Daoy (cell line): ENCODE measurements at regions not wholly inside any gene's neighbourhood (a gene's known extent, or its start where the extent isn't known, plus 50 kb on each side); places are given as distances from the start of the nearest gene placed in this dataset.
"Not testable (repeated sequence)": the region's sequence is repeated elsewhere in the genome, so short reads cannot be mapped to it uniquely, and the experiment has no call there.

Experiments
- DNase-seq: peaks from one replicate; pipeline ENCODE4 v3.0.0-alpha.2; 2015; ENCODE audit warnings: low read depth

DNA sequence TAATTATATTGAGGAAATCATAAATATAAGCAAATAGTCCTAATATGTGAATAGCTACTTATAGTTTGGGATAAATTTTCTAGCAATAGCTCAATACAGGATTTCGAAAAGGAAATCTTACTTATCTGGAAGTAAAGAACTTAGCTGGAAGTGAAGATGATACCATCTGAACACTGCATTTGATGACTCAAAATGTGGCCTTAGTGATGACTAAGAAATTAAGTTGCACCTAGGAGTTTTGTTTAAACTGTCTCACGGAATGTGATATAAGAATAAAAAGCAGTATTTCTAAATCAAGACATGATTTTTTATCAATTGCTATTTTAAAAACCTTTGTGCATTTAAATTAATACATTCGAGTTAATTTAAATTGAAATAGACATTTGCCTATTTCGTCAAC lies 91.2 kb downstream of the EOMES start:
- peak; percentile 22 for DNase-seq

DNA sequence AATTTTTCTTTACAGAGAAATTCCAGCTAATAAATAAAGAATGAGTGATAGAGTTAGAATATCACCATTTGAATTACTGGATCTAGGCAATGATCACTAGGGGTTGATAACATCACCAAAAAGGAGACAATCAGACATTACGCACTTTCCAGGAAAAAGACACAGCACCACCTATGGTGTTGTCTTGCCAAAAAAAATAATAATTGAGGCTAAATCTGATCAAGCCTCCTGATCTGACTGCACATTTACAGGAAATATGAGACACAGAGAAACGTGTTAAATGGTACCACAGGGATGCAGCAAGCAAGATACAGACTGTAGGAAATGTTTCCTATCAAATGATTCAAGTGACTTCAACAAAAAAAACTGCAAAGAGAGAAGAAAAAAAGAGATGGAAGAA lies 92.8 kb downstream of the EOMES start:
- DNase-seq = no peak

DNA sequence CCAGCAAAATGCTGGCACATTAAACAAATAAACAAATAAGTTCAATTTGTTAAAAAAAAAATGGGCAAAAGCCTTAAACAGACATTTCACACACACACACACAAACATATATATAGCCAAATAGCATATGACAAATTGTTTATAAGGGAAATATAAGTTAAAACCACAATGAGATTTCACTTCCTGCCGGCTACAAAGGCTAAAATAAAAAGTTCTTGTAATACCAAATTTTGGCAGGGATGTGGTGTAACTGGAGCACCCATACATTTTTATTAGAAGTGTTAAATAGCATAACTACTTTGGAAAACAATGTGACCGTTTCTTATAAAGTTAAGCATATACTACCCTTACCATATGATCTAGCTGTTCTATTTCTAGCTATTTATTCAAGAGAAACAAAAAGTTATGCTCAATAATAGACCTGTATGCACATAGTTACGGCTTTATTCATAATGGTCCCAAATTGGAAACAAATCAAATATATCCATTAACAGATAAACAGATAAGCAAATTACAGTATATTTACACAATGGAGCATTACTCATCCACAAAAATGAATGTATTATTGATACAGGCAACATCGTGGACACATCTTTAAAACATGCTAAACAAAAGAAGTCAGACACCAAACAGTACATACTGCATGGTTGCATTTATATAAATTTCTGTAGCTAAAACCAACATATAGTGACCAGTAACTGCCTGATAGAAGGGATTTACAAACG lies 93.9 kb downstream of the EOMES start:
- DNase-seq = no peak

DNA sequence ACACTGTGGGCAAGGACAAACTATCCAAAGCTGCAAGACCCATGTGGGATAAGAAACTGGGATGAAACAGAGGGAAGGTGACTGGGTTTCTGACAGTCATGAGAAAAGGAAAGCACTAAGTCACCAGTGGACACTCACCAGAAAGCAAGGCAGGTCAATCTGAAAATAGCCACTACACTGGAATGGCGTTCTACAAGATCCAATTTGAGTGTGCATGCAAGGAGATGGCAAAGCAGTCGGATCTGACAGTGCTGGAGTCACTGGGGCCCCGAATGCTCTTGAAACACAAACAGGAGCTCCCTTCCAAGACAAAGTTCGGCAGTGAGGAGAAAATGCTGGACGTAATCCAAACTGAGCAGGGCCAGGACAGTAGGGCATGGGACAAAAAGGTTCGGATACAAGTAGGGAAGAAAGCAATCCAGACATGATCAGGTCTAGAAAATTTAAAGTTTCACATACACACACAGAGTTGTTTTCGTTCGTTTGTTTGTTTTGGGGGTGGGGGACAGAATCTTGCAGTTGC lies 95.5 kb downstream of the EOMES start:
- DNase-seq = no peak

GRCh38 chr3:27625864-27626263 lies 96.3 kb downstream of the EOMES start:
- DNase-seq = peak; percentile 25

DNA sequence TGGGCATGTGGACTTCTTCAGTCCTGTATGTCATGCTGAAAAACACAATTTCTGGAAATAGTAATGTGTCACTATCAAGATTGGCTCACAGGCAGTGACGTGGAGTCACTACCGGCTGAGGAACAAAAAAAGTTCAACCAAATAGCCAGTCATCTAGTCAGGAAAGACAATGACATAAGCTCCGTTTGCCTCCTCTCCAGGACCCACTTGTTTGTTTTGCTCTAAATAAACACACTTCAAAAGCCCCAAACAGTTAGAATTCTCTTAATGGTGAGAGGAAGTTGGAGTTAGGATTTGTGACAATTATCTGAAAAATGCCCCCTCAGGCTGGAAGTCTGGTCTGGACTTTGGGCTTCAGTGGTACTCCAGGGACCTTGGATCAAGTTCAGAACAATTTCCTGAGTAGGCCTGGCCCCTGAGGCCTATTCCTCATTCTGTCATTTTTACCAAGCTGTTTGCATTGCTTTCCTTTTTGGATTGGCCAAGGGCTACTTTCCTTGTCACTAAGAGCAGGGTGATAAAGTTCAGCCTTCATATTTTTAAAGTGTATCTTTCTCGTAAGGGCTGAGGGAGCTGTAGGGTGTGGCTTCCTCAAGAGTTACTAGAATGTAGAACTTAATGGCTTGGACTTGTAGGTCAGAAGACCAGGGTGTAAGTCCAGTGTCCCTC lies 98.9 kb downstream of the EOMES start:
- DNase-seq = no peak

DNA sequence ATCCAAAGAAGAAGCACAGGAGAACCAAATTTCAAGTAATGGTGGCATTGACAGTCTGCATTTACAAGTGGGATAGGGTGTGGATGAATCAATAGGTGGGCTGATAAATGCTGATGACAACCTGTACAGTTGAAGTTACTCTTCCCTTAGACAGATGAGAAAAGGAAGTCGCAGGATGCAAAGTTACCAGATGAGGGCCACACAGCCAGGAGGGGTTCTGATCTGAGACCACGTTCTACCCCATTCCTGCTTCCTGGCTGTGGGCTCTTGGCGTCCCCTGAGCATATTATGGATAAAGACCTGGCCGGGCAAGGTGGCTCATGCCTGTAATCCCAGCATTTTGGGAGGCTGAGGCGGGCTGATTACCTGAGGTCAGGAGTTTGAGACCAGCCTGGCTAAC lies 104.6 kb downstream of the EOMES start:
- no peak for DNase-seq

- DNase-seq = no peak
Observed at GRCh38 chr3:27616031-27616430, 106.1 kb downstream of the EOMES start.

GRCh38 chr3:27615555-27615954 lies 106.6 kb downstream of the EOMES start:
- no peak for DNase-seq

GRCh38 chr3:27614592-27614991 lies 107.5 kb downstream of the EOMES start:
- no peak for DNase-seq

DNA sequence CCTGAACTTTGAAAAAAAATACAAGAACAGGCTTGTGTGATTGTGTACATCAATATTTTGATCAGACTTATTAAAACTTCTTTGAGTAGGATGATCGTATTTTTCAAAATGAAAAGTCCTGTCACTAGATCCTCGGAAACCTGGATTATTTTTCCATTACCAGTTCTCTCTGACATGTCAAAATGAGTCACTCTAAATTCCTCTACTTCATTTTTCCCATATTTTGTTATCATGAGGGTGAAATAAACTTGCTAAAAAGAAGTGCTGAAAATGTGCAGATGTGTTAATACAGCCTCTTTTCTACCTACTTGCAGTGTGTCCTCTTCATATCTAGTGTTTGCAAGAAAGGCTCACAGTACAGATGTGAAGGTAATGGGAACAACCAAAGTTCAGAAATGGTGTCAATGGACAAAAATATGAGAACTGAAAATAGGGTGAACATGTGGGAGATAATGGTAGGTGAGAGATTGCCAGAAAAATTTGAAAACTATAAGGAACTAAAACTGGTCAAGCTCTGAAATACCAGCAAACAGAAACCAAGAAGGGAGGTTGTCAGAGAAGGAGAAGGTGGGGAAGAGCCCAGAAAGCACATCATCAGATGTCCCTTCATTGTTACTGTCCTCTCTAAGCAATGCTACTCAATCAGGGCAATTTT lies 108.2 kb downstream of the EOMES start:
- no peak for DNase-seq

DNA sequence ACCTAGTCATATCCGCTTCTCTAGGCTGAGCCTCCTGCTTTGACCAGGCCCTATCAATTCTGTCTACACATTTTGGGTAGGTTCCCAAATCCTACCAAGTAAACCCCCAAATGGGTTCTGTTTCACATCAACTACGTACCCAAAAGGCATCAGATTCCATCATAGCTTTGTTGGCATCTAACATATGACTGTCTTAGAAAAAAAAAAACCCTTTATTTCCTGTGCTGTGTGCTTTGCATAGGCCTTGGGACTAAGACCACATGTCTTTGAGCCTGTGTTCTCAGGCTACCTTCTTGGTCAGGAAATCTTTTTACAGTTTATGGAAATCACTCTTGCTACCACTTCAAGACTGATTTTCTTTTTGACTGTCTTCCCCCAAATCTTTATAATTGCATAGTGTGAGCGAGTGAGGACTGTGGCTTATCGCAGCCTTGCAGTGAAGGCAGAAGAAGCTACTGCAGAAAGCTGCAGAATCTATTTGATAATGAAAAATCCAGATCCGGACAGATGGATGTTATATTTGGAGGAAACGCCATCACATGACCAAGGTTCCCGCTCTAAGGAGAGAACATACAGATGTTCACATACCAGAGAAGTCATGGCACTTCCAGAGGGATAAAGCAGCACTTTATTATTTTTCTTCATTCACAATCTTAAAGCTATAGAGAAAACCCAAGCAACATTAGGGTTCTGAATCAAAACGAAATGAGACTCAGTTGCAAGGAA lies 111.2 kb downstream of the EOMES start:
- DNase-seq = no peak

DNA sequence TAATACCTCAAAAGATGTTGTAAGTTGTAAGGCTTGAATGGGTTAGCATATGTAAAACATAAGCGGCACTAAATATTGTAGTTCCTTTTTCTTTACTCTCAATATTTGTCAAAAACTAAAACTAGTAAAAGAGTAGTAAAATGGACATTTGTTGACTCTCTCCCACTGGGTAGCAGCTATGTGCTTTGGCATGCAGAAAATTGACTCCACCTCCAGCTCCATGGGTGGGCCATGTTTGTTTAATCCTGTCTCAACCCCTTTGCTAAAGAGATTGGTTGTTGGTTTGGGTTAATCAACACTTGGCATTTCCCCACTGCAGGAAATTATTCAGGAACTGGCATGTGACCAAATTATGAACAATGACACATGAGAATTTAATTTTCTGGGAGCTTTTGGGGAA lies 114.8 kb downstream of the EOMES start:
- peak; percentile 33 for DNase-seq

DNA sequence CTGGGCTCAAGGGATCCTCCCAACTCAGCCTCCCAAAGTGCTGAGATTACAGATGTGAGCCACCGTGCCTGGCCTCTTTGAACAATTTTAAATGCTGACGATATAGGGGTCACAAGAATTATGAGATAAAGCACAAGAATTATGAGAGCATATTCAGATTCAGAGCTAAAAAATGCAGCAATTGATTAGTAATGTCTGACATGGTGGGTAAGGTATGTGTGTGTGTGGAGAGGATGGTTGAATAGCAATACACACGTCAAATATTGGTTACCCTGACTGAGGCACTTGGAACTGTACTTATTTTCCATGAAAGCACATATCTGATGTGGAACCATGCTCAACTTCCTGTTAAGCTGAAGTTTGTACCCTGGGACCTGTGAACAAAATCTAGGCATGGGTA lies 115.6 kb downstream of the EOMES start:
- no peak for DNase-seq

GRCh38 chr3:27601311-27601710 lies 117.1 kb upstream of the SLC4A7 start:
- not testable (repeated sequence) for DNase-seq

DNA sequence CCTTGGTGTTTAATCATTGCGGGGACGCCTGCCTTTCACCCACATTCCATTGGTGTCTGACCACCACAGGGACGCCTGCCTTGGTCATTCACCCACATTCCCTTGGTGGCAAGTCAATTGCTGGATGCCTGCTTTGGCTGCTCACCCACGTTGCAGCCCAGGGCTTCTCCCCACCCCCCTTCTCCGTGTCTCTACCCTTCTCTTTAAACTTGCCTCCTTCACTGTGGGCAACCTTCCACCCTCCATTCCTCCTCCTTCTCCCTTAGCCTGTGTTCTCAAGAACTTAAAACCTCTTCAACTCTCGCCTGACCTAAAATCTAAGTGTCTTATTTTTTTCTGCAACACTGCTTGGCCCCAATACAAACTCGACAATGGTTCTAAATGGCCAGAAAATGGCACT lies 115.6 kb upstream of the SLC4A7 start:
- not testable (repeated sequence) for DNase-seq

DNA sequence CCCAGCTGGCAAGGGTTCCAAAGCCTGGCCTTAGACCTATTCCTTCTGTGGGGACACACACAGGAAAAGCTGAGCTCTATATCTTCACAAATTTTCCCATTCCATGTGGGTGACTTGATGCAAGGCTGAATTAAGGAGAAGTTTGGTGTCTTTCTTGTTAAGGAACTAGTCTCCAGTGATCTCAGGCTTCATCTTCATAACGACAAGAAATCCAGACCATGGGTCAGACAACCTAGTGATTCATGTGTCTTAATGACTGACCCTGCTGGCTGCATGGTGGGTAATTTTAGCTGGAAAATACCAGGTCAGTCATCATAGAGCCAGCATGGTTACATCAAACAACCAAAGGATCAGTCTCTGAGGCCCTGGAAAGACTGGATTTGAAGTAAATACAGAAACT lies 112.7 kb upstream of the SLC4A7 start:
- DNase-seq = peak; percentile 41

DNA sequence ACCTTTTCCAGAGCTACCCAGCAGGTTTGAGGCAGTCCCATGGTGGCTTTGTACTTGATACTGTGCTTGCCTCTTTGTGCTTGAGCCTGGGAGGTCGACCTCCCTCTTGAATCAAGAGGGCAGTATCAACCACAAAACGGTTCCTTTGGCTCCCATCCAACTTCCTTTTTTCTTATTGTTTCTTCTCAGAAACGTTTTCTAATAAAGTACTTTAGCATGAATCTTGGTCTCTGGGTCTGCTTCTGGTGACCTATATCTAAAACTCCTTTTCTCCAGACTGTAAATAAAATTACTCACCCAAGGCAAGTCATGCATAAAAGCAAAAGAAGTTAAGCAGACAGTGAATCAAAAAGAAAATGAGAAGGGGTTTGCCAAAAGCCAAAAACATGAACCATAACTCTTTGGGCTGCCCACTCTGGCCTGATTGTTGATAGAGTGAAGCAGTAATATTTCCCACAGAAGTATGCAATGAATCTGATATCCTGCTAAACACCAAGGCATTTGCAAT lies 112.2 kb upstream of the SLC4A7 start:
- DNase-seq = peak; percentile 46

- no peak for DNase-seq
Observed at GRCh38 chr3:27594096-27594690, 110.0 kb upstream of the SLC4A7 start.

DNA sequence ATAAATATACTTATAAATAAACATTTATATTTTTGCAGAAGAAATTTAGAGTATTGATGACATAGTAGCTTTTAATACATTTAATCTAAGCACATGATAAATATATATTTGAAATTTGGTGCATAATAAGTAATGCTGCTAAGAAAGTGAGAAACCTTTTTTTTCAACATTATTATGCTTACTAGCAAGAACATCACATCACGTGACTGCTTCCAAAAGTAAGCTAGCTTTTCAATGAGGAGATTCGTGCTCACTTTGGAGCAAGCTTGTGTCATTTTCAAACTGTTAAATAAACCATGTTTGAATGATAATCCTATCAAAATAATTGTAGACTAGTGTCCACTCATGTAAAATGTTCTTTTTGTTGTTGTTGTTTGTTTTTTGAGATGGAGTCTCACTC lies 109.0 kb upstream of the SLC4A7 start:
- no peak for DNase-seq
